ENCODE measurements at regions not wholly inside any gene's neighbourhood (a gene's known extent, or its start where the extent isn't known, plus 50 kb on each side); places are given as distances from the start of the nearest gene placed in this dataset.

DNA sequence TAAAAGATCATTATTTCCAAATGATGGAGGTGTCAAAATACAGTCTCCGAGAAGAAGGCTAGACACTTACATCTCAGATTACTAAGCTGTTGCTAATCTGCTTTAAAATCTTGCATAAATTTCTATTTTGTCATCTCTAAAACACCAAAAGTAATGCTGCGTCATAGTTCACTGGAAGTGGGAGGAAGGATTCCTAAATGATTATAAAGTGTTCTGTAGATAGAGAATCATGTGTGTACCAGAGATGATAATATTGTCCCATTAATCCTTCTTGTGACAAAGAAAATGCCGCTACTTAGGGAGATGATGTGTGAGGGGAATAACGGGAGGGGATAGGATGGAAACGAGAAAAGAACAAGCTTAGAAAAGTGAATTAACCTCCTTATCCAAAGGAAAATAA lies 268.6 kb downstream of the JRKL start (continued):
- TF ChIP-seq NFXL1 (CRISPR knock-in tag; IDR thresholded peaks at IDR 0.05) (no peak), PHF20 (IDR thresholded peaks at IDR 0.05; ENCODE audit: partially characterized antibody) (no peak), IRF2 (CRISPR knock-in tag; IDR thresholded peaks at IDR 0.05) (no peak), TCF7 (IDR thresholded peaks at IDR 0.05; ENCODE audit: borderline replicate concordance) (no peak), RAD51 (IDR thresholded peaks at IDR 0.05; ENCODE audit: borderline replicate concordance, low read depth) (no peak), TAF7 (tag; IDR thresholded peaks at IDR 0.05) (no peak), ARID1B (IDR thresholded peaks at IDR 0.05) (peak; percentile 67), ZBTB7A (IDR thresholded peaks at IDR 0.05; ENCODE audit: borderline replicate concordance, control insufficient read depth, low read depth, low read length) (no peak), ZBTB1 (CRISPR knock-in tag; IDR thresholded peaks at IDR 0.05; ENCODE audit: borderline replicate concordance, low read depth) (no peak), LCOR (CRISPR knock-in tag; IDR thresholded peaks at IDR 0.05) (no peak), POU5F1 (IDR thresholded peaks at IDR 0.05; ENCODE audit: borderline replicate concordance, low read depth, low read length, partially characterized antibody) (no peak), CAMTA2 (CRISPR knock-in tag; conservative IDR thresholded peaks at IDR 0.05) (no peak), CSDE1 (IDR thresholded peaks at IDR 0.05) (no peak), EP300 (IDR thresholded peaks at IDR 0.05; ENCODE audit: low read length) (peak; percentile 49; the same call in 1 of the 2 replicates), MAFG (tag; conservative IDR thresholded peaks at IDR 0.05) (peak; percentile 85), TCF3 (CRISPR knock-in tag; IDR thresholded peaks at IDR 0.05) (peak; percentile 27; the same call in 1 of the 2 replicates), PCBP1 (IDR thresholded peaks at IDR 0.05; ENCODE audit: low read depth, low read length, poor library complexity, severe bottlenecking) (no peak), ZNF445 (CRISPR knock-in tag; IDR thresholded peaks at IDR 0.05; ENCODE audit: low read depth) (no peak), SMARCE1 (IDR thresholded peaks at IDR 0.05) (no peak; the same call in 1 of the 2 replicates)
- TF ChIP-seq, protein P1, sequence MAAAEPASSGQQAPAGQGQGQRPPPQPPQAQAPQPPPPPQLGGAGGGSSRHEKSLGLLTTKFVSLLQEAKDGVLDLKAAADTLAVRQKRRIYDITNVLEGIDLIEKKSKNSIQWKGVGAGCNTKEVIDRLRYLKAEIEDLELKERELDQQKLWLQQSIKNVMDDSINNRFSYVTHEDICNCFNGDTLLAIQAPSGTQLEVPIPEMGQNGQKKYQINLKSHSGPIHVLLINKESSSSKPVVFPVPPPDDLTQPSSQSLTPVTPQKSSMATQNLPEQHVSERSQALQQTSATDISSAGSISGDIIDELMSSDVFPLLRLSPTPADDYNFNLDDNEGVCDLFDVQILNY (CRISPR knock-in tag; IDR thresholded peaks at IDR 0.05), result no peak
- TF ChIP-seq, protein P2, sequence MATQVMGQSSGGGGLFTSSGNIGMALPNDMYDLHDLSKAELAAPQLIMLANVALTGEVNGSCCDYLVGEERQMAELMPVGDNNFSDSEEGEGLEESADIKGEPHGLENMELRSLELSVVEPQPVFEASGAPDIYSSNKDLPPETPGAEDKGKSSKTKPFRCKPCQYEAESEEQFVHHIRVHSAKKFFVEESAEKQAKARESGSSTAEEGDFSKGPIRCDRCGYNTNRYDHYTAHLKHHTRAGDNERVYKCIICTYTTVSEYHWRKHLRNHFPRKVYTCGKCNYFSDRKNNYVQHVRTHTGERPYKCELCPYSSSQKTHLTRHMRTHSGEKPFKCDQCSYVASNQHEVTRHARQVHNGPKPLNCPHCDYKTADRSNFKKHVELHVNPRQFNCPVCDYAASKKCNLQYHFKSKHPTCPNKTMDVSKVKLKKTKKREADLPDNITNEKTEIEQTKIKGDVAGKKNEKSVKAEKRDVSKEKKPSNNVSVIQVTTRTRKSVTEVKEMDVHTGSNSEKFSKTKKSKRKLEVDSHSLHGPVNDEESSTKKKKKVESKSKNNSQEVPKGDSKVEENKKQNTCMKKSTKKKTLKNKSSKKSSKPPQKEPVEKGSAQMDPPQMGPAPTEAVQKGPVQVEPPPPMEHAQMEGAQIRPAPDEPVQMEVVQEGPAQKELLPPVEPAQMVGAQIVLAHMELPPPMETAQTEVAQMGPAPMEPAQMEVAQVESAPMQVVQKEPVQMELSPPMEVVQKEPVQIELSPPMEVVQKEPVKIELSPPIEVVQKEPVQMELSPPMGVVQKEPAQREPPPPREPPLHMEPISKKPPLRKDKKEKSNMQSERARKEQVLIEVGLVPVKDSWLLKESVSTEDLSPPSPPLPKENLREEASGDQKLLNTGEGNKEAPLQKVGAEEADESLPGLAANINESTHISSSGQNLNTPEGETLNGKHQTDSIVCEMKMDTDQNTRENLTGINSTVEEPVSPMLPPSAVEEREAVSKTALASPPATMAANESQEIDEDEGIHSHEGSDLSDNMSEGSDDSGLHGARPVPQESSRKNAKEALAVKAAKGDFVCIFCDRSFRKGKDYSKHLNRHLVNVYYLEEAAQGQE (IDR thresholded peaks at IDR 0.05; ENCODE audit: borderline replicate concordance), result no peak
- TF ChIP-seq, protein P2 (CRISPR knock-in tag; IDR thresholded peaks at IDR 0.05; ENCODE audit: low read depth), result no peak

Measured in K562 (cell line).